Dendritic cell treated with granulocyte-macrophage colony-stimulating factor and Interleukin-4, amounts not matched to agents 40 ng/mL and 50 ng/mL, for 4 days (primary cell): ENCODE measurements at regions not wholly inside any gene's neighbourhood (a gene's known extent, or its start where the extent isn't known, plus 50 kb on each side); places are given as distances from the start of the nearest gene placed in this dataset.

Experiments
- H3K27ac Mint-ChIP-seq: one replicate; pipeline ENCODE4 v1.8.0; 2022; ENCODE audit warnings: mild to moderate bottlenecking, mixed read lengths
- H3K27me3 Mint-ChIP-seq: one replicate; pipeline ENCODE4 v1.8.0; 2022; ENCODE audit warnings: mild to moderate bottlenecking, mixed read lengths
- H3K36me3 Mint-ChIP-seq: one replicate; pipeline ENCODE4 v1.8.0; 2022; ENCODE audit warnings: low read depth, mixed read lengths
- H3K4me1 Mint-ChIP-seq: one replicate; pipeline ENCODE4 v1.8.0; 2022; ENCODE audit warnings: low read depth, mixed read lengths
- H3K4me3 Mint-ChIP-seq: one replicate; pipeline ENCODE4 v1.8.0; 2022; ENCODE audit warnings: mild to moderate bottlenecking, moderate library complexity, mixed read lengths
- H3K9me3 Mint-ChIP-seq: one replicate; pipeline ENCODE4 v1.8.0; 2022; ENCODE audit warnings: mixed read lengths
- intact Hi-C: fragments of 100-400 bp; cut with micrococcal nuclease; formaldehyde crosslinking; loops from one replicate; pipeline ENCODE4 v1.15.0; 2022

GRCh38 chr16:65667011-65667578 lies 545.2 kb upstream of the CDH11 start:
- no peaks in the 10 kb centered on the region for H3K9me3 Mint-ChIP-seq
- intact Hi-C loops = no loop called here
- H3K4me1 Mint-ChIP-seq = peaks cover 15% of the 10 kb centered on the region

GRCh38 chr16:65666132-65666941 lies 544.5 kb upstream of the CDH11 start:
- H3K36me3 Mint-ChIP-seq = no peaks in the 10 kb centered on the region
- intact Hi-C loops = no loop called here
- H3K27me3 Mint-ChIP-seq = peaks cover 6% of the 10 kb centered on the region
- peaks cover 11% of the 10 kb centered on the region for H3K4me1 Mint-ChIP-seq
- H3K9me3 Mint-ChIP-seq = no peaks in the 10 kb centered on the region
- no peak overlapping the region for H3K27ac Mint-ChIP-seq
- H3K4me3 Mint-ChIP-seq = no peak overlapping the region

More at GRCh38 chr16:65667011-65667578, 545.2 kb upstream of the CDH11 start:
- Mint-ChIP-seq H3K36me3 (no peaks in the 10 kb centered on the region), H3K4me3 (no peak overlapping the region), H3K27me3 (peaks cover 6% of the 10 kb centered on the region), H3K27ac (no peak overlapping the region)

- no peak overlapping the region for H3K27ac Mint-ChIP-seq
- H3K4me3 Mint-ChIP-seq = no peak overlapping the region
- H3K9me3 Mint-ChIP-seq = no peaks in the 10 kb centered on the region
- no peaks in the 10 kb centered on the region for H3K36me3 Mint-ChIP-seq
- peaks cover 5% of the 10 kb centered on the region for H3K4me1 Mint-ChIP-seq
- peaks cover 6% of the 10 kb centered on the region for H3K27me3 Mint-ChIP-seq
- intact Hi-C loops = no loop called here
These were observed 543.7 kb upstream of the CDH11 start for GRCh38 chr16:65665586-65665985.

GRCh38 chr16:65663774-65664173 lies 541.9 kb upstream of the CDH11 start:
- no peak overlapping the region for H3K27ac Mint-ChIP-seq
- intact Hi-C loops = no loop called here
- peaks cover 8% of the 10 kb centered on the region for H3K27me3 Mint-ChIP-seq
- H3K36me3 Mint-ChIP-seq = no peaks in the 10 kb centered on the region
- no peak overlapping the region for H3K4me3 Mint-ChIP-seq
- H3K4me1 Mint-ChIP-seq = peaks cover under 1% of the 10 kb centered on the region
- H3K9me3 Mint-ChIP-seq = no peaks in the 10 kb centered on the region

GRCh38 chr16:65662256-65662655 lies 540.4 kb upstream of the CDH11 start:
- Mint-ChIP-seq H3K27ac (no peak overlapping the region), H3K36me3 (no peaks in the 10 kb centered on the region), H3K4me1 (peaks cover 8% of the 10 kb centered on the region), H3K4me3 (no peak overlapping the region), H3K27me3 (peaks cover 13% of the 10 kb centered on the region), H3K9me3 (no peaks in the 10 kb centered on the region)
- intact Hi-C loops = no loop called here

- intact Hi-C loops = no loop called here
- no peaks in the 10 kb centered on the region for H3K36me3 Mint-ChIP-seq
- no peak overlapping the region for H3K4me3 Mint-ChIP-seq
- H3K27me3 Mint-ChIP-seq = peaks cover 16% of the 10 kb centered on the region
- peaks cover 8% of the 10 kb centered on the region for H3K4me1 Mint-ChIP-seq
- no peaks in the 10 kb centered on the region for H3K9me3 Mint-ChIP-seq
- H3K27ac Mint-ChIP-seq = no peak overlapping the region
These were observed 539.7 kb upstream of the CDH11 start for GRCh38 chr16:65661558-65661957.

- Mint-ChIP-seq H3K4me3 (no peak overlapping the region), H3K27ac (no peak overlapping the region), H3K36me3 (no peaks in the 10 kb centered on the region), H3K27me3 (peaks cover 26% of the 10 kb centered on the region), H3K4me1 (peaks cover 8% of the 10 kb centered on the region), H3K9me3 (no peaks in the 10 kb centered on the region)
- intact Hi-C loops = no loop called here
These were observed 538.5 kb upstream of the CDH11 start for GRCh38 chr16:65660390-65660789.

GRCh38 chr16:65659758-65660157 lies 537.9 kb upstream of the CDH11 start:
- peaks cover 29% of the 10 kb centered on the region for H3K27me3 Mint-ChIP-seq
- H3K4me1 Mint-ChIP-seq = peaks cover 8% of the 10 kb centered on the region
- H3K9me3 Mint-ChIP-seq = no peaks in the 10 kb centered on the region
- no peaks in the 10 kb centered on the region for H3K36me3 Mint-ChIP-seq
- intact Hi-C loops = no loop called here
- H3K4me3 Mint-ChIP-seq = no peak overlapping the region
- no peak overlapping the region for H3K27ac Mint-ChIP-seq

GRCh38 chr16:65658787-65659220 lies 536.9 kb upstream of the CDH11 start:
- intact Hi-C loops = no loop called here
- Mint-ChIP-seq H3K9me3 (no peaks in the 10 kb centered on the region), H3K4me3 (no peak overlapping the region), H3K4me1 (peaks cover 8% of the 10 kb centered on the region), H3K27ac (no peak overlapping the region), H3K27me3 (peaks cover 29% of the 10 kb centered on the region), H3K36me3 (no peaks in the 10 kb centered on the region)

- H3K9me3 Mint-ChIP-seq = no peaks in the 10 kb centered on the region
These were observed 536.5 kb upstream of the CDH11 start for GRCh38 chr16:65658349-65658748.

GRCh38 chr16:65657556-65657955 lies 535.7 kb upstream of the CDH11 start:
- Mint-ChIP-seq H3K27ac (no peak overlapping the region), H3K36me3 (no peaks in the 10 kb centered on the region), H3K9me3 (no peaks in the 10 kb centered on the region), H3K4me3 (no peak overlapping the region), H3K27me3 (peaks cover 26% of the 10 kb centered on the region), H3K4me1 (peaks cover 8% of the 10 kb centered on the region)
- intact Hi-C loops = no loop called here

More at GRCh38 chr16:65658349-65658748, 536.5 kb upstream of the CDH11 start:
- Mint-ChIP-seq H3K4me3 (no peak overlapping the region), H3K4me1 (peaks cover 8% of the 10 kb centered on the region), H3K27ac (no peak overlapping the region), H3K36me3 (no peaks in the 10 kb centered on the region), H3K27me3 (peaks cover 27% of the 10 kb centered on the region)
- intact Hi-C loops = no loop called here

GRCh38 chr16:65657071-65657494 lies 535.2 kb upstream of the CDH11 start:
- Mint-ChIP-seq H3K4me1 (peaks cover 8% of the 10 kb centered on the region), H3K4me3 (no peak overlapping the region), H3K36me3 (no peaks in the 10 kb centered on the region), H3K27ac (no peak overlapping the region), H3K27me3 (peaks cover 26% of the 10 kb centered on the region), H3K9me3 (no peaks in the 10 kb centered on the region)
- intact Hi-C loops = no loop called here

- no peak overlapping the region for H3K4me3 Mint-ChIP-seq
- no peak overlapping the region for H3K27ac Mint-ChIP-seq
- H3K36me3 Mint-ChIP-seq = no peaks in the 10 kb centered on the region
- H3K9me3 Mint-ChIP-seq = no peaks in the 10 kb centered on the region
- intact Hi-C loops = no loop called here
- peaks cover 26% of the 10 kb centered on the region for H3K27me3 Mint-ChIP-seq
- H3K4me1 Mint-ChIP-seq = peaks cover 8% of the 10 kb centered on the region
These were observed 533.9 kb upstream of the CDH11 start for GRCh38 chr16:65655802-65656201.

GRCh38 chr16:65648101-65648500 lies 526.2 kb upstream of the CDH11 start:
- H3K36me3 Mint-ChIP-seq = no peaks in the 10 kb centered on the region
- no peaks in the 10 kb centered on the region for H3K9me3 Mint-ChIP-seq
- no peaks in the 10 kb centered on the region for H3K4me1 Mint-ChIP-seq
- H3K4me3 Mint-ChIP-seq = no peak overlapping the region
- no peak overlapping the region for H3K27ac Mint-ChIP-seq
- intact Hi-C loops = no loop called here
- H3K27me3 Mint-ChIP-seq = peaks cover 2% of the 10 kb centered on the region
